NCI-H510A treated with DMSO at 0.1 percent for 48 hours (cell line): ENCODE measurements at regions not wholly inside any gene's neighbourhood (a gene's known extent, or its start where the extent isn't known, plus 50 kb on each side); places are given as distances from the start of the nearest gene placed in this dataset.

ENCODE experiments used
- DNase-seq: peaks from one replicate; lab custom pipeline; 2025; lab: John Stamatoyannopoulos, UW

DNA sequence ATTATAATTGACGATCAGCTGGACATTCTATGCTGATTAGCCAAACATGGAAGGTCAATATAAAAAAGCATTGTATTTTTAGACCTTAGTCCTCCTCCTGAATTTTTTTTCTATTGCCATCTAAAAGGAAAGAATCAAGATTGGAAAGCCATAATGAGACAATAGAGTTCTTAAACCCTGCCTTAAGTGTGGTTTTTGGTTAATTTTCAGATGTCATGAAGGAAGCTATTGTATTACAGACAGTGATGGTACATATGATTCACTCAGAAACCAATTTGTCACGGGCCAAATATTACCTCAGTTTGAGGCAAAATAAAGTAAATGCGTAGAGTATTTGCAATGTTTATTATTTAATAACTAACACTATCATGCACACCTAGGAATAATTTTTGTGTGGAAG is 1164.0 kb upstream of the RAG2 start:
- DNase-seq: no peak

DNA sequence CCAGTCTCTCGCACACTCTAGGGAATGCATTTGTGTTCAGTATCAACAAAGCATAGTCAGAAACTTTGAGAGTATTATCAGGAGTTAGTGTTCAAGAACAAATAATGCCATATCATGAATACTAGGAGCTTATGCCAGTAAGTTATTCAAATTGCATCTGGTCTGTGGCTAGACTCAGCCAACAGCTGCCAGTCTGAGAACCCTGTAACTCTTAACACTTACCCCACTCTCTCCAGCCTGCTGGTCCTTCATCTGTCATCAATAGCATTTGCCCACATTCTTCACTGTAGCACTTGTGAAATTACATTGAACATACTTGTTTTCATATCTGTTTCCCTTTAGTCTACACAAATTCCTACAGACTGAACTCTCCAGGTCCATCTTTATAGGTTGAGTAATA is 1157.5 kb upstream of the RAG2 start:
- DNase-seq: no peak

DNA sequence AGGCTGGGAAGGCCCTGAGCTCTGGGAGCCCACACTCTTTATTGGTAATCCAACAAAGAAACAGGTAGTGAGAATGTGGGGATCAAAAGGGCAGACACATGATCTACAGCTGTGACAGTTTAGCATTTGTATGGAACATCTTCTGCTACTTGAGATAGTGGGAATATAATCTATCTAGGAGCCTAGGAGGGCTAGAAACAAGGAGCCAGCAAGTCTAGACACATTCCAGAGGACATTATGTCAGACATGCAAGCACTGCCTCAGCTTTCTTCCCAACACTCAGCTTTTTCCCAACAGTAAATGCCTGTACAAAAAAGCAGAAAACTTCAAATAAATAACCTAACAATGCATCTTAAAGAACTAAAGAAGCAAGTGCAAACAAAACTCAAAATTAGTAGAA is 1150.6 kb upstream of the RAG2 start:
- DNase-seq: no peak

DNA sequence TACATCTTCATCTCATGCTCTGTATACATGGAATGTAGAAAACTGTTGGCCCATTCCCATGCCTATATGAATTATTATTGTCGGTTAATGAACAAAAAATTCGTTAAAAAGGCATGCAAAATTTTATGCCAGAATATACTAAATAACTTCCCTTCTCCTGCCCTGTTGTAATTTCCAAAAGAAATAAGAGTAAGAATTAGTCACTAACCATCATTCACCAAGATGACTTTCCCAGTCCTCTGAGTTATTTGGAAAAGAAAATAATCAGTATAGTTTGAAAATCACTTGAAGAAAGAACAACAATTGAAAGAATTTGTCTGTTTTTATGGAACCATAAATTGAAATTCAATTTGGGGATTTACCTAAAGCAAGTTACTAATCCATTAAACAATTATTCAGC is 1149.1 kb upstream of the RAG2 start:
- DNase-seq: no peak

DNA sequence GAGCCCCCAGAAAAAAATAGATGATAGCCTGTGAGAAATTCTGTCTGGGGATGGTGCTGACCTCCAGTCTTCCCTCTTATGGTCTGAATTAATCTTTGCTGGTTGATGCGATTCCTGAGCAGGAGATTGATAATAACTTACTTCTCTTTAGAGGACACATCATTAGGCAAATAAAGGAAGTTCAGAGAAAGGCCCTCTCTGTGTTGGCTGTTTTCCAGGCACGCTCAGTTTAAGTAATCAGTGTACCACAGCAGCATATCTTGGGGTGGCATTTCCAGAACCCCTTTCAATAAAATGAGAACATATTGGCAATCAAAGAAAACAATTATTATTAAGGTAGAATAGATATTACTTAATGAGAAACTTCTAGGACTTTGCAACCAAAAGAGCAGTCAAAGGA is 1129.3 kb upstream of the RAG2 start:
- DNase-seq: no peak

DNA sequence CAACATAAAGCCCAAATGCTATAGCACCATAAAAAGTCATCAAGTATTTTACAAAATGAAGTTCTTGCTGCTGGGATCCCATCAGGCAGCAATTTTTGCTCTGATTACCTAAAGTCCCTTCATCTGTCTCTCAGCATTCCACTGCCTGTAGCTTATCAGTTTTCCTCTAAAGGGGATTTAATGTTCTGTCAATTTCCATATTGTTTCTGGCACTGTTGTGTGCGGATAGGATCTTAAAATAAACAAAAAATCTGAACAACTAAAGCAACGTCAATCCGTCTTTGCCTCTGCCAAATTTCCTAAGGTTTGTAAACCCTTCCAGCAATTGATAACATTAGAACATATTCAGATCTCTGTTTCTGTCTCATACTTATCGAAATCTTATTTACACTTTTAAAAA is 1126.3 kb upstream of the RAG2 start:
- no peak for DNase-seq

DNA sequence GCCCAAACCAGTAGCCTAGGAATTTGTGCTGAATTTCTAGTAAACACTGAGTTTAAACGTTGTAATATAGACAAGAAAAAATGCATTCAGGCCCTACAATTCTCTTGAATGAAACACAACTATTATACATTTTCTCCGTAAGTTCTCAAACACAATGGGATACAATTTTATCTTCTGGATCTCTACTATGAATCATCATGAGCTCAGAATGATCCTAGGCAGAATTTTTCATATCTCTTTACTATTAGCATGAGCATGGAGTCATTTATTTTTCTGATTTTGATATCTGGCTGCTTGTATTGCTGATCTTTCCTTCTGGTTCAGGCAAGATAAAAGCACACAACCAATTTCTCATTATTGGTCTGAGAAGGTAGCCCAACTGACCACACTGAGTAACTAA is 1123.4 kb upstream of the RAG2 start:
- DNase-seq: no peak

DNA sequence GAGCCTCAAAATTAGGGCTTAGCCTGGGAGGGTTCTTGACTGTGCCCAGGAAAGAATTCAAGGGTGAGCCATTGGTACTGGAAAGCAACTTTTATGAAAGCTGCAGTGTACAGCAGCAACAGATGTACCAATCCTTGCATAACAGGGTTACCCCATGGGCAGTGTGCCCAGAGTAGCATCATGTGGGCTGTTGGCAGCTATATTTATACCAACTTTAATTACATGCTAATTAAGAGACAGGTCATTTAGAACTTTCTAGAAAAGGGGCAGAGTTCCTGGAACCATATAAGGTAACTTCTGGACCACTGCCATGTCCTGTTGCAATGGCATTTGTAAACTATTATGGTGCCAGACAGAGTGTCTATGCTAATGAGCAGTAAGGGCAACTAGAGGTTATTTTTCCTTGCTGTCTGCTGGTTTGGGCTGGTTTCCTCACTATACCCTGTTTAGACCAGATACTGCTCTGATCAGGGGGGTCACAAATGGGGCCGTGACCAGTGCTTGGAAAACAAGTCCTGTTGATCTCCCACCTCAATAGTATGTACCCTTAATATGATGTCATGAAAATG is 1120.5 kb upstream of the RAG2 start:
- DNase-seq: no peak

DNA sequence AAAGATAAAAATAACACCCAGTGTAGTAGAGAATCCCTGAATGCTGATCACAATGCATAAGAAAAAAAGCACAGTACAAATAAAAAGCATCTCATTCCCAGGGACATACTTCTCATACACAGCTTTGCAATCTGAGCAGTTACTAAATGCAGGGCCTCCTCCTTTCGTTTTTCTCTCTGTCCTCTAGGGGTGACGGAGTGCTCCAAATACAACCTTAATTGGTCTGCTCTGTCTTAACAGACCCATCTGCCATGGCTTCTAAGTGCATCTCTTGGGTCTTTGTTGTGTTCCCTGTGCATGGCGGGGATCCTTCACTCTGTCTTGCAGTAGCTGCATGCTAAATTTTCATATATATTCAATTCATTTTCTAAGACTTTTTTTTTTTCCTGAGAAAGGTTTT is 1114.2 kb upstream of the RAG2 start:
- no peak for DNase-seq

DNA sequence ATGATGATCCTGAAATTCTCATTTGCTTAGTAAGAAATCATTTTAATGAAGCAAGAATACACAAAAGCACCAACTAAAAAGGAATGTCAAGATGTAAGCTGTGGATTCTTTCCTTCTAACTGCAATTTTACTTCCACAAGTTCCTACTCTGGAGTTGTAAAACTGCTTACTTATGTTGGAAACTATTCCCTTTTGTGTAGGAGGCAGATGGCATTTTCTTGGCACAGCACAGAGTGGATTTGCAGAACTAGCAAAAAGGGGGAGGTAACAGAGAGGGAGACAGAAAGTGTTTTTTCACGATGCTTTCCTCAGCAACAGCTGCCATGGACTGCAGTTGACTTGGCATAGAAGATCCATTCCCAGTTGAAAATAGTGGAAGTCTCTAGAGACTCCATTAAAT is 1112.0 kb upstream of the RAG2 start:
- no peak for DNase-seq

DNA sequence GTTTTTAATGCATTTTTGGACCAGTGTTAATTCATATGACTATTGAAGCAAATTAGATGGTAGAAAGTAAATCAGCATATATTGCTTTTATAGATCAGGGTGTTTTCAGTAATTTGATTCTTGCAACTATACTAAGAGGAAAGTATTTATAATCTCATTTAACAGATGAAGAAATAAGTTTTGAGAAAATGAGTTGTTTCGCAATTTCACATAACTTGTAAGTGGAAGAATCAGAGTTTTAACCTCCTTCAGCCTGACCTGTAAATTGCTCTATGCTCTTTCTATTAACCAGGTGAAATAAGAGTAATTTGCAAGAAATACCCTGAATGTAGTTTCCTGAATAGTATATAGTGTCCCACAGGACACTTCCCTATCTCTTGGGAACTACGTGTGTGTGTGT is 1106.8 kb upstream of the RAG2 start:
- DNase-seq: no peak

DNA sequence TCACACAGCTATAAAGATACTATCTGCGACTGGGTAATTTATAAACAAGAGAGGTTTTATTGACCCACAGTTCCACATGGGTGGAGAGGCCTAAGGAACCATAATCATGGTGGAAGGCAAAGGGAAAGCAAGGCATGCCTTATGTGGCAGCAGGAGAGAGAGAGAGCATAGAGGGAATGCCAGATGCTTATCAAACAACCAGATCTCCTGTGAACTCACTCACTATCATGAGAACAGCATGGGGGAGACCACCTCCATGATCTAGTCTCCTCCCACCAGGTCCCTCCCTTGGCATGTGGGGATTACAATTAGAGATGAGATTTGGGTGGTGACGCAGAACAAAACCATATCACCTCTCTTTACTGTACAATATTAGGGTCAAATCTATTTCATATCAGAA is 1101.6 kb upstream of the RAG2 start:
- DNase-seq: no peak

DNA sequence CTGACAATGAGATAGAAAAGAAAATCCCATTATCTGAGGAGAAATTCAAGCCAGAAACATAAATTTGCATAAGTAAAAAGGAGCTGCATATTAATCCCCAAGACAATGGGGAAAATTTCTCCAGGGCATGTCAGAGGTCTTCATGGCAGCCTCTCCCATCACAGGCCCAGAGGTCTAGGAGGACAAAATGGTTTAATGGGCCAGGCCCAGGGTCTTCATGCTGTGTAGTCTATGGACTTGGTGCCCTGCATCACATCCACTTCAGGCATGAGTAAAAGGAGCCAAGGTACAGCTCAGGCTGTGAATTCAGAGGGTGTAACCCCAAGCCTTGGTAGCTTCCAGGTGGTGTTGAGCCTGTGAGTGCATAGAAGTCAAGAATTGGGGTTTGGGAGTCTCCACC is 1097.2 kb upstream of the RAG2 start:
- DNase-seq: no peak

DNA sequence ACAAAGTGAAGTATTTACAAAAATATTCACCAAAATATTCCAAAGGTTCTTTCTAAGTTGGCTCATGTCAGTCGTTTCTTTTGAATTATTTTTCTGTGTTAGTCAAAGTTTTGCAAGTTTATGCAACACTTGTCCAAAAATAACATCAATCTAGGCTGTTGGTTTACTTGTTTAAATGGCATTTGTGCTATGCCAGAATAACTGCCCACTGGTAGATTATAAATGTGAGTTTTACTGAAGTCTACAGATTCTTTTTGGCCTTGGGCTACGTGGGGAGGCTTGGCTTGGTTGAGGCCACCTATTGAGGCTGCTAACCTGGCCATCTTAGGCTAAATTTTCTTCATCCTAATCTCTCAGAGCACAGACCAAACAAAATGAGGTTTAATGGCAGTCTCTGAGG is 1091.9 kb upstream of the RAG2 start:
- DNase-seq: no peak

DNA sequence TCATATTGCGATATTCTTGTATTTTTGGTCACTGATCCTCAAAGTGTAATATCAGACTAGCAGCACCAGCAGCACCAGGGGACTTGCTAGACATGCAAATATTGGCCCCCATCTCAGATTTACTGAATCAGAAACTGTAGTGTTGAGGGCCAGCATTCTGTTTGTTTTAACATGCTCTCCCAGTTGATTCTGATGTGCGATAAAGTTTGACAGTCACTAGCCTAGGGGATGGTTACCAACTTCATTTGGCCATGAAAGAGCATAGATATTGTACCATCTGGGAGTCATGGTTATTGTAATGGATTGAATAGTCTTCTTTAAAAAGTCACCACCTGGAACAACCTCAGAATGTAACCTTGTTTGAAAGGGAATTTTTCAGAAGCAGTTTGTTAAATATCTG is 1090.4 kb upstream of the RAG2 start:
- no peak for DNase-seq

DNA sequence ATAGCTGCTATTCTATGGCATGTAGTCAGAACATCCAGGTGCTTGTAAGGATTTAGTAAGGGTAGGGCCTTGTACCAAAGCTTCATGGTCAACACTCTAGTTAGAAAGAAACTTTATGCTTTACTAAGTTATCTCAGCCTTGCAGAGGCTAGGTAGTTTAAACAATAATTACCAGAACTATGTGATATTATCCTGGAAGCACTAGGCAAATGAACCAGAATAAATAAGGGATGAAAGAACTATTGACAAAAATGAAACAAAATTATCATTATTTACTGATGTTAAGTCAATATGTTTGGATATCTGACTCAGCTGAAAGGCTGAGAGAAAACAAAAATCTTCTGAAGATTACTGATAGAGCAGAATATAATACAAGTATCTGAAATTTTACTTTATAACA is 1089.1 kb upstream of the RAG2 start:
- DNase-seq: no peak

DNA sequence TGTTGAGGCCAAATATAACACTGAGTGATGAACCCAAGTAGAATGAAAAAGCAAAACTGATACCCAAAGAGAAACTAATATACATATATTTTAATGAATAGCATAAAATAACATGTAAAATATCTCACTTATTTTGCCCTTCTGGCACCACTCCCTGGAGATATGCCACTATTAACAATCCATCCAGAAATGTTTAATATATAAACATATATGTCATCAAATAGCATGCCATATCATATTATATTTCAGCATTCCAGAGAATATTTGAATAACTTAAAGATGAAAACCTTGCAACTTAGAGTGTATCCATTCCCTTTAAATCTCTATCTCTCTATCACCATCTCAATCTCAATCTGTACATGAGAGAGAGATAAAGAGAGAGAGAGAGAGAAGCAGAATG is 1073.3 kb upstream of the RAG2 start:
- DNase-seq: no peak

DNA sequence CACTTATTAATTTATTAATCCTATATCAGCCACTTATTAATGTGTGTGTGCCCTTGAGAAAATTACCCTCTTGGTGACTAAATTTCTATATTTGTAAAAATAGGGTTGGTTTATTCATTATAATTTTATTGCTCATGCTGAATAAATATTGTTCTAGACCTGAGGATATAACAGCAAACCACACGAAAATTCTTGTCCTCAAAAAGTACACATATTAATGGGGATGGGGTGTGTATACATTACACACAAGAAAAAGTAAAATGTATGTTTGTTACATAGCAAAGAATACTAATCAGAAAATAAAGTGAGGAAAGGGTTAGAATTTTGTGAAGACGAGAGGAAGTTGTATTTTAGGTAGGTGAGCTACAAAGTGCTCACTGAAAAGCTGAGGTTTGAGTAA is 1068.9 kb upstream of the RAG2 start:
- DNase-seq: no peak

DNA sequence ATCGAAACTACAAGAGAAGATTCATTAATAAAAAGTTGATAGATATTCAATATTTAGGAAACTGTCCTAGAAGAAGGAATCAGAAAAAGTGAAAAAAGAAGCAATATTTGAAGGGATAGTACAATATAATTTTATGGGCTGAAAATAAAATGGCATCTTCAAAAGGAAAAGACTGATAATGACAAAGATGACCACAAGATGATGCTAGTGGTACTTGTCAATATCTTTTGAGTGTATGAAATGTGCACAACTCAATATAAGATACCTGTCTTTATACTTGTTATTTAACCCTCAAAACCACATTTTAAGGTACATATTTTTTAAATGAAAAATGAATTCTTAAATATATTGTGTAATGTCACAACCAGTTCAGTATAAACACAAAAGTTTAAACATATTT is 1059.6 kb upstream of the RAG2 start:
- peak; percentile 1 for DNase-seq

DNA sequence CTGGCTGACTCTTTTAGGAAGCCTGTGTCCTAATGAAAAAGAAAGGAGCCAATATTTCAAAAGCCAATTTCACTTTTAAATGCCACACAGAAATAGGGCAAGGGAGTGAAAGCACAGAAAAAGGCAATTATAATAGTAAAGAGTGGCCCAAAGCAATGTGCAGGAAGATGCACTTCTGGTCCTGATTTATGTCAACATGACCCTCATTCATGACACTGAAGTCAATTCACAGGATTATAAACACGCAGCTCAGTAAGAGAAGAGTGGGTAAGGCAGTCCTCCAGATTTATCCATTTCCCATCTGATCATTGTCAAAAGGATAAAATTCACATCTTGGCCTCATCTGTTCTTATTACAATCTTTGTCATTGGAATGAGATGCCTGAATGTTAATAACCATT is 1049.7 kb upstream of the RAG2 start:
- no peak for DNase-seq

DNA sequence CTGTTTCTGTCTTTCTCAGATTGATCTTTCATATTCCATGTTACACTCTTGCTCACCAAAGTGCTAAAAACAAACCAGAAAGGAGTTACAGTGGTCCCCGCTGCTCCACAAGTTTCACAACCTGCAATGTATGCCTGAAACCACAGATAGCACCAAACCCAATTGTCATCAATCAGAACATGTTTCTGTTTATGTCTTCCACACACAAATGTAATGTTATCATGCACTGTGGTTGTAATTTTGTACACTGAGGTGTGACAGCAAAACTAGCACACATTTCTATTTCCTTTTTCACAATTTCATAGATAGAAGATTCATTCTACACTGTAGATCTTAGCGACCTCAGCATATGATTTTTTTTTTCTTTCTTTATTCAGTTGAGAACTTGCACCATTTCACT is 1045.9 kb upstream of the RAG2 start:
- no peak for DNase-seq

DNA sequence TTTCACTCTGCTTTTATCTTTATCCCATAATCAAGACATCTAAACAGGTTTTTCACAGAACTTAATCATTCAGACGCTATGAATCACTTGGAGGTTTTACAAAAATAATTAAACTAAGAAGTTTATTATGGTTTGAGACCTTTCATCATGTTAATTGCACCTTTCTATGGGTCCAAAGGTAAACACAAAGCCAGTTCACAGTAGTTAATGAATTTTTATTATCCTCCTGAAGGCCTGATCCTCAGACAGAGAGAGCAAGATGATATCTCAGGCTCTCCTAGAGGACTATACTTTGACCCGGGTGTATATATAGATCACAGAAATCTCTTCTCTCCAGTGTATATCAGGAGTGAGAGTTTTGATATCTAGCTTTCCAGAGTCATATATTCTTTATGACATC is 1044.3 kb upstream of the RAG2 start:
- DNase-seq: no peak

DNA sequence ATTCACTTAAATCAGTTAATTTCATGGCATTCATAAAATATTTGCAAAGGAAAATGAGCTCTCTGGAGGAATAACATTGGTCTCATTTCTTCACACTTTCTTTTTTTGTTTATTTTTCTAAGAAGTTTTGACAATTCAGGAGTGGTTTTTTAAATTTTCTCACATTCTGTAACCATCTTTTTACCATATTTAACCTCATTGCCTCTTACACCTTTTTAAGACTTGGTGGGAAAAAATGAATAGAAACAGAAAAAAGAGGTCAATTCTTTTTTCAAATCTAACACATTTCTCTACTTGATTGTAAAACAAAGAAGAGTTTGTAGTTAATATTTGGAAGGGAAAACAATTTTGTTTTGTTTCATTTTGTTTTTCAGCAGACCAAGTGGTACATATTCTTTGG is 1034.7 kb upstream of the RAG2 start:
- no peak for DNase-seq

DNA sequence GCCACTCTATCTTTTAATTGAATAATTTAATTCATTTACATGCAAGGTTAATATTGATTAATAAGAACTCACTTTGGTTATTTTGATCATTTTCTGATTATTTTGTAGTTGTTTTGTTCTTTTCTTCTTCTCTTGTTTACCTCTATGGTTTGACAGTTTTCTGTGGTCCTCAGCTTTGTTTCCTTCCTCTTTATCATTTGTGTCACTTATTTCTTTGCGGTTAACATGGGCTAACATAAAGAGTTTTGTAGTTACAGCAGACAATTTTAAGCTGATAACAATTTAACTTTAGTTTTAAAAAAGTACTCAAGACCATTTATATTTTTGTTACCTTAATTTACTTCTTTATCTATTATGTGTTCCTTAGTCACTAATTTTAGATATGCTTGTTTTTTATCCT is 1032.8 kb upstream of the RAG2 start:
- no peak for DNase-seq

DNA sequence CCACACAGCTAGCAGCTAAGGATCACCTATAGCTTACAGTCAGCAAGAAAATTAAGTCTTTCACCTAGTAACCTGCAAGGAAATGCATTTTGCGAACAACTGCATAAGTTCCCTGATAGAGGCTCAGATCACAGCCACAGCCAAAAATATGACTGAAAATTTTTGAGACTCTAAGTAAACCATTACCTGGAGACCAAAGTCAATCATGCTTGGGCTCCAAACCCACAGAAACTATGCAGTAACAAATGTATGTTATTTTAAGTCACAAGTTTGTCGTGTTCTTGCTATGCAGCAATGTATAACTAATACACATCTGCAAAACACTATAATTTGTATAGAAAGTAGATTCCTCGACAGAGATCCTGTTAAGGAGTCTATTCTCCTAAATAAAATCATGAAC is 1025.7 kb upstream of the RAG2 start:
- no peak for DNase-seq
